ENCODE measurements at regions not wholly inside any gene's neighbourhood (a gene's known extent, or its start where the extent isn't known, plus 50 kb on each side); places are given as distances from the start of the nearest gene placed in this dataset.

GRCh38 chr1:185574139-185574875 is 159.9 kb upstream of the HMCN1 start:
- TF ChIP-seq POLR2AphosphoS5 (IDR thresholded peaks at IDR 0.05; ENCODE audit: borderline replicate concordance, low read depth, low read length) (no peak), EZH2 (IDR thresholded peaks at IDR 0.05) (no peak)

Measured in SK-N-MC (cell line).